Ramos (cell line): ENCODE measurements at regions not wholly inside any gene's neighbourhood (a gene's known extent, or its start where the extent isn't known, plus 50 kb on each side); places are given as distances from the start of the nearest gene placed in this dataset.
"Not testable (repeated sequence)": the region's sequence is repeated elsewhere in the genome, so short reads cannot be mapped to it uniquely, and the experiment has no call there.

Source experiments
- in situ Hi-C: fragments of 300-500 bp; cut with MboI; formaldehyde crosslinking; loops from one replicate; pipeline ENCODE4 v1.14.3; 2022; ENCODE audit warnings: low sequenced_read_pairs; ENCODE audit not compliant: unreplicated experiment

DNA sequence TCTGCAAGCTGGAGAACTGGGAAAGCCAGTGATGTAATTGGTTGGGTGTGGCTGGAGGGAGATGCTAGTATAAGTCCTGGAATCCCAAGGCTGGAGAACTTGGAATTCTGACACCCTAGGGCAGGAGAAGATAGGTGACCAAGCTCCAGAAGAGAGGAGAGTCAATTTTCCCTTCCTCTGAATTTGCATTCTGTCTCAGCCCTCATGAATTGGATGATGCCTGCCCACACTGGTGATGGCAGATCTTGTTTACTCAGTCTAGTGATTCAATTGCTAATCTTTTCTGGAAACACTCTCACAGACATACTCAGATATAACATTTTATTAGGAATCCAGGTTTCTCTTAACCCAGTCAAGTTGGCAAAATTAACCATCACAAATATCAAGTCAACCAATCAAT lies 287.2 kb downstream of the RDH14 start:
- in situ Hi-C loops, result no loop called here

GRCh38 chr2:18272148-18272494 lies 288.3 kb downstream of the RDH14 start:
- in situ Hi-C loops, result no loop called here

GRCh38 chr2:18271370-18272147 lies 288.9 kb downstream of the RDH14 start:
- in situ Hi-C loops, result no loop called here

DNA sequence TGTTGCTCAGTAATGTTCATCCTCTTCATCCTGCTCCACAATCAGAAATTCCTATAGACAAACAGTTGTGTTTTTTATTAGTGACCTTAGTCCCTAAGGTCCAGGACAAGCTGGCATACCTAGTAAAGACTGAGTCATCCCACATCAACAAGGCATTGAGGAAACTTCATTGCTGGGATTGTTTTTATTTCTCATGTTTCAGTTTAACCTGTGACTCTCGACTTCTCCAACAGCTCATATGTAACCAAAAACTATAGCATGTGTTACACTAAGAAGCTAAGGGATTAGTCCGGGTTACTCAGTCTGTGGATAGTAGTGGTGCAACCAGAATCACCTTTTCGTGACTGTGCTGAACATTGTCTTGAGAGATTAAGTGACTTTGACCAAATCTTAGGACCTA lies 292.1 kb downstream of the RDH14 start:
- in situ Hi-C loops, result no loop called here

DNA sequence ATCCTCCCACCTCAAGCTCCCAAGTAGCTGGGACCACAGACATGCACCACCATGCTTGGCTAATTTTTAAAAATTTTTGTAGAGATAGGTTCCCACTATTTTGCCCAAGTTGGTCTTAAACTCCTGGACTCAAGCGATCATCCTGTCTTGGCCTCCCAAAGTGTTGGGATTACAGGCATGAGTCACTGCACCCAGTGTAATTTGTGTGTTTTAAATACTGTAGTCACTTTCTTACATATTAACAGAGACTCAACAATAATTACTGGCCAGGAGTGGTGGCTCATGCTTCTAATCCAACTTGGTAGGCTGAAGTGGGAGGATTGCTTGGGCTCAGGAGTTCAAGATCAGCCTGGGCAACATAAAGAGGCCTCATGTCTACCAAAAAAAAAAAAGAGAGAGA lies 293.0 kb downstream of the RDH14 start:
- in situ Hi-C loops, result no loop called here

DNA sequence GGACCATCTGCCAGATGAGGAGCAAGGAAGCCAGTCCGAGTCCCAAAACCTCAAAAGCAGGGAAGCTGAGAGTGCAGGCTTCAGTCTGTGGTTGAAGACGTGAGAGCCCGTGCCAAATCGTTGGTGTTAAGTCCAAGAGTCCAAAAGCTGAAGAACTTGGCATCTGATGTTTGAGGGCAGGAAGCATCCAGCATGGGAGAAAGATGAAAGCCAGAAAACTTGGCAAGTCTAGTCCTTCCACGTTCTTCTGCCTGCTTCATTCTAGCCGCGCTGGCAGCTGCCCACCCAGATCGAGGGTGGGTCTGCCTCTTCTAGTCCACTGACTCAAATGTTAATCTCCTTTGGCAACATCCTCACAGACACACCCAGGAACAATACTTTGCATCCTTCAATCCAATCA lies 293.8 kb downstream of the RDH14 start:
- in situ Hi-C loops, result not testable (repeated sequence)

- in situ Hi-C loops, result no loop called here
Measured at GRCh38 chr2:18265614-18266586, 294.6 kb downstream of the RDH14 start.

DNA sequence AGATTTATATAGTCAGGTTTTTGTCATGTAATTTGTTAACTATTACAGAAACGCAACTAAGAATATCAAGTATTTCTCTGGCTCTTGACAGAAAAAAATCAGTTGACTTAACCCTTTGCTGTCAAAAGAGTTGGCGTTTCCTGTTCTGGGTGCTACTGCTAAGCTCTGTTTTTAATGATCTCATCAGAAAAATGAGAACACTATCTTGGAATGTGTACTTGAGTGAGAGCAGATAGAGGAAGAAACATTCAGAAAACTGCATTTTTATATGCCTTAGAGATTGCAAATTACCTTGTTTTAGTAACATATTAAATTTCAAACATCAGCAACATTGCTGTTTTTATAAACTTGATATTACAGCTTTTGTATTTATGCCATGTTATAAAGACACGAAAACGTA lies 297.9 kb downstream of the RDH14 start:
- in situ Hi-C loops, result no loop called here

DNA sequence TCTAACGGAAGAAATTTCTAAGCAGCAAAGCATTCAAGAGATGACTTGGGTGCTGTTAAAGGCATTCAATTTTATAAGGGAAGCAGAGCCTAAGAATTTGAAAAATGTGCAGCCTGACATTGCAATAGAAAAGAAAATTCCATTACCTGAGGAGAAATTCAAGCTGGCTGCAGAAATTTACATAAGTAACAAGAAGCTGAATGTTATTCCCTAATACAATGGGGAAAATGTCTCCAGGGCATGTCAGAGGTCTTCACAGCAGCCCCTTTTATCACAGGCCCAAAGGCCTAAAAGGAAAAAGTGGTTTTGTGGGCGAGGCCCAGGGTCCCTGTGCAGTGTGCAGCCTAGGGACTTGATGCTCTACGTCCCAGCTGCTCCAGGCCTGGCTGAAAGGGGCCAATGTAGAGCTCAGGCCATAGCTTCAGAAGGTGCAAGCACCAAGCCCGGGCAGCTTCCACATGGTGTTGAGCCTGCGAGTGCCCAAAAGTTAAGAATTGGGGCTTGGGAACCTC lies 306.7 kb downstream of the RDH14 start:
- in situ Hi-C loops, result no loop called here

DNA sequence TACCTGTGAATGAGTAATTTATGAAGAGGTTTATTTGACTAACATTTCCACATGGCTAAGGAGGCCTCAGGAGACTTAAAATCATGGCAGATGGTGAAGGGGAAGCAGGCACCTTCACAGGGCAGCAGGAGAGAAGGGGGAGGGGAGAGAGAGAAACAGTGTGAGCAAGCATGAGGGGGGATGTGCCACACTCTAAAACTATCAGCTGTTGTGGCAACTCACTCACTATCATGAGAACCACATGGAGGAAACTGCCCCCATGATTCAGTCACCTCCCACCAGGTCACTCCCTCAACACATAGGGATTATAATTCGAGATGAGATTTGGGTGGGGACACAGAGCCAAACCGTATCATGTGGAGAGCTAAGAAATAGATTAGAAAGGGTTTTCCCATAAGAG lies 309.0 kb downstream of the RDH14 start:
- in situ Hi-C loops, result no loop called here

GRCh38 chr2:18247282-18248110 lies 313.0 kb downstream of the RDH14 start:
- in situ Hi-C loops, result no loop called here

- in situ Hi-C loops, result no loop called here
Measured at GRCh38 chr2:18245375-18245774, 315.1 kb downstream of the RDH14 start.

GRCh38 chr2:18244845-18245244 lies 315.6 kb downstream of the RDH14 start:
- in situ Hi-C loops, result no loop called here

DNA sequence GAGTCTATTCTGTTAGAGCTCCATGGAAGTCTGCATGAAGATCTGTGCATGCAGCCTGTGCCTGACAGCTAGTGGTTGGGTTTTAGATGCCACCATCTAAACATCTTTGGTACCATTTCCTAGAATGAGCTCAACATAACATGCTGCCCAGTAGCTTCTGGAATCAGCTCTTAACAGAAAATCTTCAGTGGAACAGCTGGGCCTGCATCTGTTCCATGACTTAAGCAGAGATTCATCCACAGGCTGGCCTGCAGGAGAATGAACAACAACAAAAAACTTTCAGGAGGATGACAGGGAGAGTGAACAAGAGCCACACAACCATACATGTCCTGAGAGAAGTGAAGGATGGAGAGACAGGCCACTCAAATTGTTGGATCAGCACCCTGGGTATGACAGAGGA lies 316.6 kb downstream of the RDH14 start:
- in situ Hi-C loops, result no loop called here

DNA sequence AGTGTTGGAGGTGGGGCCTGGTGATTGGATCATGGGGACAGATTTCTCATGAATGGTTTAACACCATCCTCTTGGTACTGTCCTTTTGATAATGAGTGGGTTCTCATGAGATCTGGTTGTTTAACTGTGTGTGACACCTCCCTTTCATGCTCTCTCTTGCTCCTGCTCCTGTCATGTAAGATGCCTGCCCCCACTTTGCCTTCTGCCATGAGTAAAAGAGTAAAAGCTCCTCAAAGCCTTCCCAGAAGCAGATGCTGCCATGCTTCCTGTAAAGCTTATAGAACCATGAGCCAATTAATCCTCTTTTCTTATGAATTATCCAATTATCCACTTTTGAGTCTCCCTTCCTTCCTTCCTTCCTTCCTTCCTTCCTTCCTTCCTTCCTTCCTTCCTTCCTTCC lies 317.7 kb downstream of the RDH14 start:
- in situ Hi-C loops, result no loop called here

DNA sequence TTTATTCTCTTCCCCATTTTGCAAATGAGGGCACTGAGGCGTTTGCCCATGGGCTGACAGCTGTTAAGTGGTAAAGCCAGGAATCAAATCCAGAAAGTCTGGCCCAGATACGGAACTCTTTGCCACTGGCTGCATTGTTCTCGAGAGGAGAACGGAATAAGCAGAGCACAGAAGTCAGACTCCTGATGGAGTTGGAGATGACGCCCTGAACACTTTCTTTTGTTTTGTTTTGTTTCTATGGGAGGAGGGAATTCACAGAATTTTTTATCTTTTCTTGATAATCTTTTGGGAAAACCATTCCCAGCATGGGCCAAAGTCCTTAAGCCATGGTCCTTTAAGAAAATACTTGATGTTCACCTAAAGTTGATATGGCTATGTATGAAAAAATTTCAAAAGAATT lies 322.2 kb downstream of the RDH14 start:
- in situ Hi-C loops, result no loop called here

- in situ Hi-C loops, result no loop called here
Measured at GRCh38 chr2:18237298-18237697, 323.2 kb downstream of the RDH14 start.

- in situ Hi-C loops, result no loop called here
Measured at GRCh38 chr2:18232731-18233438, 327.6 kb downstream of the RDH14 start.

- in situ Hi-C loops, result no loop called here
Measured at GRCh38 chr2:18230668-18231067, 329.8 kb downstream of the RDH14 start.

- in situ Hi-C loops, result no loop called here
Measured at GRCh38 chr2:18219676-18220075, 340.8 kb downstream of the RDH14 start.
